IMR-90 (cell line): ENCODE measurements at regions not wholly inside any gene's neighbourhood (a gene's known extent, or its start where the extent isn't known, plus 50 kb on each side); places are given as distances from the start of the nearest gene placed in this dataset.

Source experiments
- BHLHE40 ChIP-seq: fragments of 150-350 bp; IDR thresholded peaks from 2 replicates; pipeline ENCODE4 v1.6.1; 2016; ENCODE audit warnings: mild to moderate bottlenecking, low read depth, low read length
- CTCF ChIP-seq: conservative IDR thresholded peaks from 2 replicates; pipeline ENCODE4 v1.5.1; 2012; ENCODE audit warnings: mild to moderate bottlenecking, low read depth, low read length, improper control_type of control experiment
- ELK1 ChIP-seq: fragments of 150-350 bp; IDR thresholded peaks from 2 replicates; pipeline ENCODE4 v1.6.1; 2016; ENCODE audit warnings: low read depth, mild to moderate bottlenecking, low read length, moderate library complexity, borderline replicate concordance
- FOS ChIP-seq: fragments of 150-350 bp; IDR thresholded peaks from 2 replicates; pipeline ENCODE4 v1.6.1; 2016; ENCODE audit warnings: low read depth, low read length
- MXI1 ChIP-seq: IDR thresholded peaks from 2 replicates; pipeline ENCODE4 v1.6.1; 2012; ENCODE audit warnings: low read depth, mild to moderate bottlenecking, low read length, moderate library complexity, borderline replicate concordance
- POLR2A ChIP-seq: IDR thresholded peaks from 2 replicates; pipeline ENCODE4 v1.6.1; 2012; ENCODE audit warnings: mild to moderate bottlenecking, low read depth, low read length
- SMC3 ChIP-seq: fragments of 150-350 bp; IDR thresholded peaks from 2 replicates; pipeline ENCODE4 v1.6.1; 2016; ENCODE audit warnings: low read depth, mild to moderate bottlenecking, antibody characterized with exemption, low read length, moderate library complexity
- TF ChIP-seq, protein P1 (sequence below): fragments of 150-350 bp; IDR thresholded peaks from 2 replicates; pipeline ENCODE4 v1.6.1; 2017; ENCODE audit warnings: mild to moderate bottlenecking, antibody characterized with exemption, low read length, low read depth

DNA sequence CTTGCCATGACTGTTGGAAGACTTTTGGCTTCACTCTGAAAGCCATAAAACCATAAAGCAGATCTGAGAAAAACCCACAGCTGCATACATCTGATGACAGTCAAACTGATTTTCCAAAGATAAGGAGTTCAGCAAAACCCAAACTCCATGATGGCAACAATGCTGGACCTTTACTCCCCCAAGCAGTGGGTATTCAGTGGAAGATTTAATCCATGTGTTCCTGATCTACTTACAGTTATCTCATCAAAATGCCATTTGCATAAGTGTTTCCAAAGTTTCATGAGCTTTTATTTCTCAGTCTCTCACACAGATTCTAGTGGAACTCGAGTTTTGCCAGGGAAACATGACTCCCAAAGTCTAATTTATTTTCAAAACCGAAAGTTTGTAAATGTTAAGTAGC, 184.9 kb downstream of the ZC3H11B start:
- TF ChIP-seq CTCF (no peak), FOS (no peak), POLR2A (no peak), ELK1 (no peak), SMC3 (no peak), BHLHE40 (no peak), MXI1 (no peak)
- TF ChIP-seq, protein P1, sequence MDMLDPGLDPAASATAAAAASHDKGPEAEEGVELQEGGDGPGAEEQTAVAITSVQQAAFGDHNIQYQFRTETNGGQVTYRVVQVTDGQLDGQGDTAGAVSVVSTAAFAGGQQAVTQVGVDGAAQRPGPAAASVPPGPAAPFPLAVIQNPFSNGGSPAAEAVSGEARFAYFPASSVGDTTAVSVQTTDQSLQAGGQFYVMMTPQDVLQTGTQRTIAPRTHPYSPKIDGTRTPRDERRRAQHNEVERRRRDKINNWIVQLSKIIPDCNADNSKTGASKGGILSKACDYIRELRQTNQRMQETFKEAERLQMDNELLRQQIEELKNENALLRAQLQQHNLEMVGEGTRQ, result no peak
